Stimulated activated CD8-positive, alpha-beta memory T cell treated with anti-CD3 and anti-CD28 coated beads, Interleukin-7, amount 100 ng/mL, for 24 hours (primary cell): ENCODE measurements at regions not wholly inside any gene's neighbourhood (a gene's known extent, or its start where the extent isn't known, plus 50 kb on each side); places are given as distances from the start of the nearest gene placed in this dataset.

ENCODE experiments used
- DNase-seq: peaks from one replicate; pipeline ENCODE4 v3.0.0-alpha.2; 2020; ENCODE audit warnings: low read depth

- no peak for DNase-seq
These were observed 1045.4 kb downstream of the DTWD2 start for GRCh38 chr5:117942861-117943519.

GRCh38 chr5:117893211-117893610 is 1095.1 kb downstream of the DTWD2 start:
- no peak for DNase-seq

GRCh38 chr5:117892360-117892759 is 1096.0 kb downstream of the DTWD2 start:
- DNase-seq = no peak

GRCh38 chr5:117889596-117889995 is 1098.8 kb downstream of the DTWD2 start:
- DNase-seq = no peak

DNA sequence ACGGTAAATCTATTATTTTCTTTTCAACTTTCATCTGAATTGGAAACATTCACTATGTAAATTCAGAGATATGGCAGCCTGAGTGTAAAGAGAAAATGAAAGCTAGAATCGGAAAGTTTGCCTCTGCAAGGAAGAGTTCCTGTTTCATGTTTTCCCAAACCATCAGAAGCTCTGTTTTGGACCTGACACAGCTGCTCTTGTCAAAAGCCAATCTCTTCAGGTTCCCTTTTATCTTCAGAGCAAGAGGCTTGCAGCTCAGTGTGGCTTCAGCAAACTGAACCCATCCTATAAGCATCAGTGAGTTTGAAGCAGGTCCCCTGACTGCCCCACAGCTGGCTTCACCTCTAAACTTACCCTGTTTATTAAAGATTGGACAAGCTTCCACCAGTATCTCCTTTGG is 1099.7 kb downstream of the DTWD2 start:
- DNase-seq = no peak

DNA sequence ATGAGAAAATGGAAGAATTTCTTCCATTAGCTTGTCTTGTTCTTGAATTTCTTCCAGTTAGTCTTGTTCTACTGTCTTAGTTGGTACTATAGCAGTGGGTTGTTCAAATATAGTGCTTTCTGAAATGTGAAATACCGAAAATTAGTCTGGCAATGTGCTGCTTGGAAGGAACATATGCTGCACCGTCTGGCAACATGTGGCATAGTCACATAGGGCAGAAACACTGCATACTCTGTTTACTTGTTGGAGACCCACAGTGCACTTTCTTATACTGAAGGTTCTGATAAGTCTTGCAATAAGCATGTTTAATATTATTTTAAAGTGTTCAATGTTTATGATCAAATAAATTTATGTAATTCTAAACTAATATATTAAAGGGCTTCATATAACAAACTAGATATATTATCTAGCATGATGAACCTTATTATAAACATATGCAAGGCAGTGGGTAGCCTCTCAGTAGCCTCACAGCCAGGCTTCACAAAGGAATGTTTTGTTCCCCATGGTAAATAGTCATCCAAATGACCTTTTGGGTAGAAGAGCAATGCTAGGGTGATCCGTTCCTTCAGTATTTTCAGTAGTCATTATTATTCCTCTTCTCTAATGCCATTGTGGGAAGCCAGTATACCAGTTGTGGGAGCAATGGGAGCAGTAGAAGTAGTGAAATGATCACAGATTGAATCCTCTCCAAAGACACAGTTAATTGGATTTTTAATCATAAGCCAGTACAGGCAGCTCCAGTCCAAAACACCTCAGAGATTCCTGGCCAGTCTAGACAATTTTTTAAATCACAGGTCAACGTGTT is 1106.7 kb downstream of the DTWD2 start:
- DNase-seq = no peak

- no peak for DNase-seq
These were observed 1107.4 kb downstream of the DTWD2 start for GRCh38 chr5:117880932-117881331.

- no peak for DNase-seq
These were observed 1110.6 kb downstream of the DTWD2 start for GRCh38 chr5:117877731-117878130.

- DNase-seq = no peak
These were observed 1115.5 kb downstream of the DTWD2 start for GRCh38 chr5:117872798-117873368.

DNA sequence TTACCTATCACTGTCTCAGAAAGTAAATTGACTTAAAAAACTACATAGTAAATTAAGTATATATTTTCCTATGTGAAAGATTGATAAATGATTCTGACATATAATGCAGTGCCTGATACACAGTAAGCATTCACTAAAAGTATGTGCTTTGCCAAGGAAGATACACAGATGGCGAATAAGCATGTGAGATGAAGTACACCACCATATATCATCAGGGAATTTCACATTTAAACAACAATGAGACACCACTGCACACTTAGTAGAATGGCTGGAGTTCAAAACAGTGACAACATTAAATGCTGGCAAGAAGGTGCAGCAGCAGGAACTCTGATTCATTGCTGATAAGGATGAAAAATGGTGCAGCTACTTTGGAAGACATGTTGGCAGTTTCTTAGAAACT is 1118.8 kb downstream of the DTWD2 start:
- no peak for DNase-seq

DNA sequence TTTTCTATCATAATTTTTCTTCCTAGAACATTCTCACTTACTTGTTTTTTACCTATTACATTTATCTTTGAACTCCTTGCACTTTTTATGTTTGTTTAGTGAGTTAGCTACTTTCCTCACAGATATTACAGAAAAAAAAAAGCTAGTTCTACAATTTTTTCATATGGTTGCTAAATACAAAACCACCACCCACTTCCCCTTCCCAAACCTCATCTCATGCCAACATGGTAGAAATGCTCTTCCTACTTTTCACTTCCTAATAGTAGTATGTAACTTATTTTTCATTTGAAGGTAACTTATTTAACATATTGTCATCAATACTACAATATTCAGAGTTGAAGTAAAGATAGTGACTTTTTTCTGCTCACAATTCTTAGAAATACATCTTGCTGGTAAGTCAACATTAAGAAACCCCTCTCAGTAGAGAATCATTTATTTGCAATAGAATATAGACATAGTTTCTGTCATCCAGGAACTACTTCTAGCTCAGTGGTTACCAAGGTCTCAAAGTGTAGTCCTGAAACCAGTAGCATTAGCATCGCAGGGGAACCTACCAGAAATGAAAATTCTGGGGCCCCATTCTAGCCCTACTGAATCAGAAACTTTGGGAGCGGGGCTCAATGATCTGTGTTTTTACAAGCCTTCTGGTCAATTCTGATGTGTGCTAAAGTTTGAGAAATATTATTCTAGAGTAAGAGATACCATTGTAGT is 1124.6 kb downstream of the DTWD2 start:
- DNase-seq = no peak

GRCh38 chr5:117860550-117860949 is 1127.8 kb downstream of the DTWD2 start:
- DNase-seq = no peak

GRCh38 chr5:117859176-117859575 is 1129.2 kb downstream of the DTWD2 start:
- DNase-seq = no peak

DNA sequence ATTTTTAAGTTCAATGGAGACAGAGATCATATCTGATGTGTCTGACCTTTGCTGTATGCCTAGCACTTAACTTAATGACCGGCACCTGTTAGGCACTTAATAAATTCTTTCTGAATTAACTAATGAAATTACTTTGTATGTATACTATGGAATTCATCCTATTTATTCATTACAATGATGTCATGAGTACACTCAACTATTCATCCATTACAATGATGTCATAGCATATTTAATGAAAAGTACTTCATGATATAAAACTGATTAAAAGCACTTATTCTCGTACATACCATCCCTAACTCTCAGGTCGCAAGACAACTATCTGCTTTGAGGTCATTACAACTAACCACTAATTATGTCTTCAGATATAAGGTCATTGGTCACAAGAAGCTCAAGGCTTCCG is 1131.6 kb downstream of the DTWD2 start:
- DNase-seq = no peak

DNA sequence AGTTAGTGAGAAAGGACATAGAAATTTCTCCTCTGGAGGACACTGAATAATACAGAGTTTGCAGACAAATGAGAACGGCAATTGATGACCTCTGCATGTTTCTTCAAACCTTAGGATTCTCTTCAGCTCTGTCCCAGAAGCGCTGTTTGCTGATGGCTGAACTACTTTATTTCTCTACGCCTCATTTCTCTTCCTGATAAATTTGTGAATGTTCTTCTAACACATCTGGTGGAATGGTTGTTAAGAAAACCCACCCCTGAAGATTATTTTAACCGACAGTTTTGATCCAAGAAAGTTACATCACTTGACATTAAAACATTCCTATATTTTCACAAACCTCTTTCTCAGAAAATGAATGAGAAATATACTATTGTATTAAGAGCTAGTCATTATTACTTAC is 1150.6 kb downstream of the DTWD2 start:
- DNase-seq = no peak

DNA sequence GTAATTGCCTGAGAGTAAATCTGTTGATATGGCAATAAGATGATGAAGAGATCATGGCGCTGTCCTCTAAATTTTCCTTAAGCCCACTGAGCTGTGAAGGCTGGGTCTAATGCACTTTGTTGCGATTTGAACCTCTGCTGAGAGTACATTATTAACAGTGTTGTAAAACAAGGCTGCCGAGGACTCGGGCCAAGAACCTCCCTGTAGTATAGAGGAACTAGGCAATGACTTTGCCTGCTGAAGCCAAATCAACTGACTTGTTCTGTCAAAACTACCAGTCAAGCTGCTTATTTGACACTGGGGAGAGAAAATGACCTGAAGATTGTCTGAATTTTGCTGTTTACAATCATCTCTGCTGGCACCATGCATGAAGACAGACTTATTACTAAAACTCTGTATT is 1154.7 kb downstream of the DTWD2 start:
- no peak for DNase-seq

GRCh38 chr5:117829646-117830045 is 1158.7 kb downstream of the DTWD2 start:
- DNase-seq = no peak

DNA sequence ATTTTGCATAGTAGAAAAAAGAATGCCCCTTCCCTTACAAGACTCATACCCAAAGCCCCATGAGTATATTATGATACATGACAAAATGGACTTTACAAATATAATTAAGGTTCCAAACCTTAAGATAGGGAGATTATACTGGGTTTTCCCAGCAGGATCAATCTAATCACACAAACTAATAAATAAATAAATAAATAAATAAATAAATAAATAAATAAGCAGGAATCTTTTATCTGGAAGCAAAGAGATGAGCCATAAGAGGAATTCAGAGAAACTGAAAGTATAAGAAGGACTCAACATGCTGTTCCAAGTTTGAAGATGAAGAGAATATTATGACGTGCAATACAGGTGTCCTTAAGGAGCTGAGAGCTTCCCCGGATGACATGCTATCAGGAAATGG is 1174.5 kb downstream of the DTWD2 start:
- DNase-seq = no peak

DNA sequence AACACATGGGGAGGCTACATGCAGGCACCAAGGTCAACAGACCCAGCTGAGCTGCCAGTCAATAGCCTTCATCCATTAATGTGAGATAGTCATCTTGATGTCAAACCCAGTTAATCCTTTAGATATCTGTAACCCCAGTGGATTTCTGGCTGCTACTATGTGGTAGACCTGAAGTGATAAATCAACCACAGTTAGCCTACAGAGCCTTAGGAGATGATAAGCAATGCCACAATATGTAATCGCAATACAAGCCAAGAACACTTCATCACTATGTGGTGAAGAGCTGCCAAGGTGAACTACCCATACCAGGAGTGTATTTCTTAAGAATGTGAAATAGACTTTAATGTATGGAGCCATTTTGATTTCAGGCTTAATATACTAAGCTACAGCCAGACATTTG is 1175.5 kb downstream of the DTWD2 start:
- no peak for DNase-seq

DNA sequence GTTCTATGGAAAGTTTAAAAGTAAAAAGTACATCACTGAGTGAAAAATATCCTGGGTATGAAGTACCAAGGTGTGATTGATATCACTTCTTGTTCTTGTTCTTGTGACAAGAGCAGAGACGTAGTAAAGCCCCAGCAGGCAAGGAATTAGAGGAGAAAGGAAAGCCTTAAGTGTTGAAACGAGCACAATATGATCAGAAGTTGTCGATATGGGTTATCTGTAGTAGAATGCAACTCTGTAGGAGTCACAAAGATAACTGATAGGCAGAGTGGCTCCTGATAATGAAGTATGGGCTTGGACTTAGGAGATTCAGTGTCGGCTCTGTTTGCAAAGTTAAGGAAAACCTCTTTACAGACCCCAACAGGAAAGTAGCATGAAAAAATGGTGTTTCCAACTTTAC is 1179.1 kb downstream of the DTWD2 start:
- DNase-seq = no peak

DNA sequence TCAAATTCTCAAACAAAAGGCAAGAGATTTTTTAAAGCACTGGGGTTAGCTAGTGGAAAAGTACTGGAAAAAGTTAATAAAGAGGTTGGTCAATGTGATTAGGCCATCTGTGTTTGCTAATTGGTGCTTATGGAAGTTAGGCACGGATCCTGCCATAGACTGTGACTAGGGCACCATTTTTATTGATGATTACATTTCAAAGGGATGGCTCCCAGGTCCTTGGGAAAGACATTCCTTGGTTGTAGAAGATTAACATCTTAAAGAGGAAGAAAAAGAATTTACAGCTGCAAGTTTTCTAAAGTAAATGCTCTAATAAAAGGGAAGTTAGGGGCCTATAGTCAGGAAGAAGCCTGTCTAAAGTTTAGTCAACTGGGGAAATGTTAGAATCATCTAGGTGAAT is 1183.3 kb downstream of the DTWD2 start:
- no peak for DNase-seq

DNA sequence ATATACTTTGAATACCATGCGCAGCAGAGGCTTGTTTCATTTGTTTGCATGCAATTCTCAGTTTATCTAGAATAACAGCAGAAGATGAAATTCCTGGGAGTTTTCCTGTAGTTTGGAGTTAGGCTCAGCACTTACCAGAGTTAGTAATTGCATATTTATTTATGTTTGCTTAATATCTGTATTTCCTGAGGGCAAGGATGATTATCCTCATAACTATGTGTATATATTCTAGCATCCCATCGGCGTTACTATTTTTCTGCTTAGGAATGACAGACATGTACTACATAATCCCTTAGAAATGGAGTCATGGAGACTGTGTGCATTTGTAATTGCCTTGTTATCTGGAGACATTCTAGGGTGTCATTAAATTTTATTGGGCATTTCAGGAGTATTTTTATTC is 1184.8 kb downstream of the DTWD2 start:
- no peak for DNase-seq

DNA sequence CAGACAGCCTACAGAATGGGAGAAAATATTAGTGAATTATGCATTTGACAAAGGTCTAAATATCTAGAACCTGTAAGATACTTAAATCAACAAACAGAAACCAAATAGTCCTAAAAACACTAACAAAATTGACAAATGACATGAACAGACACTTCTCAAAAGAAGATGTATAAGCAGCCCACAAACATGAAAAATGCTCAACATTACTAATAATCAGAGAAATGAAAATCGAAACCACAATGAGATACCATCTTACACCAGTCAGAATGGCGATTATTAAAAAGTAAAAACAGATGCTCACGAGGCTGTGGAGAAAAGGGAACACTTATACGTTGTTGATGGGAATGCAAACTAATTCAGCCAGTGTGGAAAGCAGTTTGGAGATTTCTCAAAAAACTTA is 1186.8 kb downstream of the DTWD2 start:
- DNase-seq = no peak
